Suppressor macrophage treated with lipopolysaccharide for 1 hour (primary cell): ENCODE measurements at regions not wholly inside any gene's neighbourhood (a gene's known extent, or its start where the extent isn't known, plus 50 kb on each side); places are given as distances from the start of the nearest gene placed in this dataset.
A peak's percentile ranks its signal among the peaks of the same experiment; 100 is the strongest.

Experiments
- DNase-seq, 3 donors: peaks; one replicate each; pipeline ENCODE4 v3.0.0-alpha.2; 2020 to 2022

GRCh38 chr6:105990151-105990550 lies 96.0 kb upstream of the PRDM1 start:
- DNase-seq: no peak

GRCh38 chr6:105988812-105989577 lies 97.1 kb upstream of the PRDM1 start:
- no peak for DNase-seq

GRCh38 chr6:105988321-105988720 lies 97.8 kb upstream of the PRDM1 start:
- no peak for DNase-seq

- no peak for DNase-seq
These were observed 98.6 kb upstream of the PRDM1 start for GRCh38 chr6:105987516-105987915.

GRCh38 chr6:105986998-105987397 lies 99.1 kb upstream of the PRDM1 start:
- peak in 2 of 3 donors; percentile 15 to 54 for DNase-seq

- peak; percentile 43 to 61 (median 52) for DNase-seq
These were observed 100.1 kb upstream of the PRDM1 start for GRCh38 chr6:105985816-105986632.

GRCh38 chr6:105985098-105985815 lies 100.9 kb upstream of the PRDM1 start:
- peak in 2 of 3 donors; percentile 26 to 43 for DNase-seq

- DNase-seq: no peak
These were observed 102.4 kb upstream of the PRDM1 start for GRCh38 chr6:105983763-105984162.

GRCh38 chr6:105982761-105983540 lies 103.2 kb upstream of the PRDM1 start:
- peak; percentile 84 to 98 (median 94) for DNase-seq

- DNase-seq: no peak
These were observed 104.2 kb upstream of the PRDM1 start for GRCh38 chr6:105981888-105982358.

GRCh38 chr6:105981002-105981887 lies 104.9 kb upstream of the PRDM1 start:
- DNase-seq: peak; percentile 91 to 97 (median 94)

GRCh38 chr6:105978974-105979373 lies 107.2 kb upstream of the PRDM1 start:
- DNase-seq: peak; percentile 54 to 88 (median 73)

GRCh38 chr6:105977934-105978504 lies 108.1 kb upstream of the PRDM1 start:
- DNase-seq: peak; percentile 50 to 84 (median 67)

- no peak for DNase-seq
These were observed 111.2 kb upstream of the PRDM1 start for GRCh38 chr6:105974986-105975385.

GRCh38 chr6:105972440-105972839 lies 113.7 kb upstream of the PRDM1 start:
- DNase-seq: no peak

- no peak for DNase-seq
These were observed 117.4 kb upstream of the PRDM1 start for GRCh38 chr6:105968603-105969333.

- peak; percentile 84 to 87 (median 84) for DNase-seq
These were observed 118.1 kb upstream of the PRDM1 start for GRCh38 chr6:105967917-105968602.

GRCh38 chr6:105966481-105966880 lies 119.7 kb upstream of the PRDM1 start:
- DNase-seq: peak; percentile 87 to 96 (median 93)

- DNase-seq: peak; percentile 50 to 69 (median 61)
These were observed 121.0 kb upstream of the PRDM1 start for GRCh38 chr6:105964979-105965760.
